SK-N-SH (cell line): ENCODE measurements at regions not wholly inside any gene's neighbourhood (a gene's known extent, or its start where the extent isn't known, plus 50 kb on each side); places are given as distances from the start of the nearest gene placed in this dataset.

Experiments
- CTCF ChIA-PET: fragments of 300-600, 350-600 bp; formaldehyde crosslinking; extraction: SDS; loops from one replicate; lab custom pipeline; 2021; lab: Yijun Ruan, JAX
- POLR2A ChIA-PET: fragments of 350-600 bp; sonication (Branson Sonifier 250); formaldehyde crosslinking; extraction: SDS; loops from one replicate; lab custom pipeline; 2020; ENCODE audit warnings: antibody characterized with exemption, inconsistent platforms; lab: Yijun Ruan, JAX
- DNase-seq: peaks from one replicate; pipeline ENCODE4 v3.0.0; 2012
- H2AFZ ChIP-seq: fragments of 200-600 bp; sonication (generic); 2 replicates; pipeline ENCODE4 v1.8.1; 2016; ENCODE audit warnings: antibody characterized with exemption, mild to moderate bottlenecking, low read depth
- H3F3A ChIP-seq: fragments of 200-600 bp; sonication (generic); replicated peaks from 2 replicates; pipeline ENCODE3; 2016; ENCODE audit warnings: antibody characterized with exemption, mild to moderate bottlenecking; ENCODE audit not compliant: insufficient read depth
- H3K27ac ChIP-seq, 2 experiments: fragments of 200-500 bp in 1 of 2; fragments of 200-600 bp in 1 of 2; sonication (Bioruptor generic) in 1 of 2; sonication (generic), shearing (Covaris generic) in 1 of 2; 2 replicates each; pipeline versions ENCODE4 v1.5.1 to v1.6.1; 2014 to 2016; ENCODE audit warnings: low read depth in 2 of 2, inconsistent platforms in 1 of 2, low read length in 1 of 2, mild to moderate bottlenecking in 1 of 2, mixed read lengths in 1 of 2
- H3K27me3 ChIP-seq: fragments of 200-600 bp; sonication (generic), shearing (Covaris generic); 2 replicates; pipeline ENCODE4 v1.6.1; 2016; ENCODE audit warnings: mixed run types; ENCODE audit not compliant: insufficient read depth
- H3K36me3 ChIP-seq, 2 experiments: fragments of 200-500 bp in 1 of 2; fragments of 200-600 bp in 1 of 2; sonication (Bioruptor generic) in 1 of 2; sonication (generic) in 1 of 2; replicated peaks in 1 of 2; 2 replicates each; pipeline versions ENCODE3 to v1.5.1; 2014 to 2016; ENCODE audit warnings: low read length in 1 of 2, mild to moderate bottlenecking in 1 of 2; ENCODE audit not compliant: insufficient read depth in 2 of 2, control insufficient read depth in 1 of 2
- H3K4me1 ChIP-seq, 2 experiments: fragments of 200-500 bp in 1 of 2; fragments of 200-600 bp in 1 of 2; sonication (Bioruptor generic) in 1 of 2; sonication (generic), shearing (Covaris generic) in 1 of 2; 2 replicates each; pipeline versions ENCODE4 v1.5.1 to v1.6.1; 2014 to 2016; ENCODE audit warnings: low read depth in 1 of 2, low read length in 1 of 2, mixed run types in 1 of 2; ENCODE audit not compliant: insufficient read depth in 2 of 2, control insufficient read depth in 1 of 2
- H3K4me2 ChIP-seq: fragments of 200-600 bp; sonication (generic), shearing (Covaris generic); 2 replicates; pipeline ENCODE4 v1.6.1; 2017; ENCODE audit warnings: mixed run types
- H3K4me3 ChIP-seq, 2 experiments: fragments of 200-500 bp in 1 of 2; fragments of 200-600 bp in 1 of 2; sonication (Bioruptor generic) in 1 of 2; sonication (generic), shearing (Covaris generic) in 1 of 2; 2 replicates each; pipeline versions ENCODE4 v1.5.1 to v1.8.1; 2014 to 2016; ENCODE audit warnings: low read depth in 2 of 2, inconsistent platforms in 1 of 2, low read length in 1 of 2, mild to moderate bottlenecking in 1 of 2, mixed read lengths in 1 of 2, moderate library complexity in 1 of 2
- H3K79me2 ChIP-seq: fragments of 200-600 bp; sonication (generic); 2 replicates; pipeline ENCODE4 v1.8.1; 2017; ENCODE audit warnings: mild to moderate bottlenecking; ENCODE audit not compliant: insufficient read depth
- H3K9ac ChIP-seq: fragments of 200-600 bp; sonication (generic); 2 replicates; pipeline ENCODE4 v1.6.1; 2017; ENCODE audit warnings: mixed run types
- H3K9me2 ChIP-seq: fragments of 200-600 bp; sonication (generic); 2 replicates; pipeline ENCODE4 v1.6.1; 2017; ENCODE audit warnings: mixed run types
- H3K9me3 ChIP-seq: fragments of 200-600 bp; sonication (generic); 2 replicates; pipeline ENCODE4 v1.6.1; 2017; ENCODE audit warnings: mixed run types, mild to moderate bottlenecking, moderate library complexity
- H4K20me1 ChIP-seq: fragments of 200-600 bp; sonication (generic); 2 replicates; pipeline ENCODE4 v1.6.1; 2017; ENCODE audit warnings: mild to moderate bottlenecking, mixed run types; ENCODE audit not compliant: insufficient read depth
- CHD2 ChIP-seq: fragments of 150-350 bp; IDR thresholded peaks from 2 replicates; pipeline ENCODE4 v1.6.1; 2018; ENCODE audit warnings: low read length; ENCODE audit not compliant: partially characterized antibody
- EZH2phosphoT487 ChIP-seq: fragments of 200-600 bp; sonication (generic); IDR thresholded peaks from 2 replicates; pipeline ENCODE4 v1.6.1; 2017; ENCODE audit warnings: low read depth, mixed run types, mild to moderate bottlenecking, antibody characterized with exemption, moderate library complexity, borderline replicate concordance
- FOSL2 ChIP-seq: IDR thresholded peaks from 2 replicates; pipeline ENCODE4 v1.4.0; 2012; ENCODE audit warnings: low read depth, mild to moderate bottlenecking, moderate library complexity, borderline replicate concordance
- FOXJ3 ChIP-seq: sonication (generic); formaldehyde crosslinking; IDR thresholded peaks from 2 replicates; pipeline ENCODE4 v1.5.1; 2020; ENCODE audit warnings: mild to moderate bottlenecking, missing genetic modification reagents
- GABPA ChIP-seq: IDR thresholded peaks from 2 replicates; pipeline ENCODE4 v1.4.0; 2012; ENCODE audit warnings: low read depth, mild to moderate bottlenecking
- IRF3 ChIP-seq: fragments of 150-350 bp; IDR thresholded peaks from 2 replicates; pipeline ENCODE4 v1.6.1; 2016; ENCODE audit warnings: mild to moderate bottlenecking, low read depth, low read length
- JUND ChIP-seq: IDR thresholded peaks from 2 replicates; pipeline ENCODE4 v1.4.0; 2012
- MAX ChIP-seq: IDR thresholded peaks from 2 replicates; pipeline ENCODE4 v1.4.0; 2012; ENCODE audit warnings: low read depth
- MXI1 ChIP-seq: IDR thresholded peaks from 2 replicates; pipeline ENCODE4 v1.6.1; 2012; ENCODE audit warnings: mild to moderate bottlenecking, low read depth, low read length, improper control_type of control experiment
- NFIC ChIP-seq: IDR thresholded peaks from 2 replicates; pipeline ENCODE4 v1.4.0; 2012; ENCODE audit warnings: borderline replicate concordance
- NRF1 ChIP-seq: IDR thresholded peaks from 2 replicates; pipeline ENCODE4 v1.6.1; 2012; ENCODE audit warnings: low read depth, mild to moderate bottlenecking, low read length
- POLR2AphosphoS5 ChIP-seq: IDR thresholded peaks from 2 replicates; pipeline ENCODE4 v1.6.1; 2012; ENCODE audit warnings: low read depth, low read length
- RCOR1 ChIP-seq: fragments of 150-350 bp; IDR thresholded peaks from 2 replicates; pipeline ENCODE4 v1.6.1; 2017; ENCODE audit warnings: antibody characterized with exemption, low read length
- REST ChIP-seq: IDR thresholded peaks from 2 replicates; pipeline ENCODE4 v1.6.1; 2012; ENCODE audit warnings: mild to moderate bottlenecking, low read depth, low read length, moderate library complexity
- RFX5 ChIP-seq: IDR thresholded peaks from 2 replicates; pipeline ENCODE4 v1.6.1; 2012; ENCODE audit warnings: mild to moderate bottlenecking, improper control_type of control experiment, low read length
- TCF12 ChIP-seq: IDR thresholded peaks from 2 replicates; pipeline ENCODE4 v1.4.0; 2012
- USF1 ChIP-seq: IDR thresholded peaks from 2 replicates; pipeline ENCODE4 v1.4.0; 2012; ENCODE audit warnings: low read depth, borderline replicate concordance
- WGBS: methylation state at CpG from one replicate; pipeline ENCODE4 v1.1.6; 2017; ENCODE audit warnings: low lambda C conversion rate; 5-methylcytosine and 5-hydroxymethylcytosine counted together
- TF ChIP-seq, protein P1 (sequence below): fragments of 150-350 bp; IDR thresholded peaks from 2 replicates; pipeline ENCODE4 v1.6.1; 2017; ENCODE audit warnings: antibody characterized with exemption, low read length, low read depth, borderline replicate concordance
- TF ChIP-seq, protein P2 (sequence below): fragments of 200-600 bp; sonication (generic); IDR thresholded peaks from 2 replicates; pipeline ENCODE4 v1.6.1; 2017; ENCODE audit warnings: antibody characterized with exemption, mild to moderate bottlenecking, moderate library complexity
- TF ChIP-seq, protein P3 (sequence below): IDR thresholded peaks from 2 replicates; pipeline ENCODE4; 2012

DNA sequence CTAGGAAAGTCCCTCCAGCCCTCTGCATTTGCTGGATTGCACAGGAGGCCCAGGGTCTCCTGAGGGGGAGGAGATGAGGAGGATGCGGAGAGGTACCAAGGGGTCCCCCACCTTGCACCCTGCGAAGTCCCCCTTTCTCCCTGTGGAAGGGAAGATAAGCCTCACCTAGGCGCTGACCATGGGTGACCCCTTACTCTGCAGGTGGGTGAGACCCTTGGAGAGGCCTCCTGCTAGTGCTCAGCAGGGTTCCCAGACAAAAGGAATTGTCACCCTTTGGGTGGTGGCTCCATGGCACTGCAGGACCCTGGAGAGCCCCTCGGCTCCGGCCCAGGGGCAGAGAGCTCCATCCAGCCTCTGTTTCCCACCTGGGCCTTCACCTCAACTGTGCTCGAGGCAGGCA is 107.0 kb upstream of the RET start:
- Histone ChIP-seq H3K9me2 (no peaks in the 10 kb centered on the region), H3K9me3 (no peaks in the 10 kb centered on the region), H3K9ac (no peak overlapping the region), H3K27me3 (no peaks in the 10 kb centered on the region), H2AFZ (no peak overlapping the region), H4K20me1 (no peaks in the 10 kb centered on the region), H3K4me3 (no peak overlapping the region), H3K79me2 (no peaks in the 10 kb centered on the region), H3K36me3 (no peaks in the 10 kb centered on the region), H3K27ac (peak overlapping the region in 1 of 2 experiments; percentile 100; a peak in 2 of 4 replicates), H3K4me1 (peaks cover 0 to 51% of the 10 kb centered on the region in 2 experiments; a peak in 2 of 4 replicates), H3K4me2 (no peak overlapping the region), H3F3A (no peaks in the 10 kb centered on the region)
- no peak for TF ChIP-seq POLR2AphosphoS5
- no peak for TF ChIP-seq NRF1
- no peak for TF ChIP-seq MAX
- TF ChIP-seq CHD2 = no peak
- TF ChIP-seq GABPA = no peak
- TF ChIP-seq TCF12 = no peak
- no peak for TF ChIP-seq MXI1
- TF ChIP-seq REST = no peak
- TF ChIP-seq, protein P1, sequence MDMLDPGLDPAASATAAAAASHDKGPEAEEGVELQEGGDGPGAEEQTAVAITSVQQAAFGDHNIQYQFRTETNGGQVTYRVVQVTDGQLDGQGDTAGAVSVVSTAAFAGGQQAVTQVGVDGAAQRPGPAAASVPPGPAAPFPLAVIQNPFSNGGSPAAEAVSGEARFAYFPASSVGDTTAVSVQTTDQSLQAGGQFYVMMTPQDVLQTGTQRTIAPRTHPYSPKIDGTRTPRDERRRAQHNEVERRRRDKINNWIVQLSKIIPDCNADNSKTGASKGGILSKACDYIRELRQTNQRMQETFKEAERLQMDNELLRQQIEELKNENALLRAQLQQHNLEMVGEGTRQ = no peak
- TF ChIP-seq USF1 = no peak
- TF ChIP-seq, protein P2, sequence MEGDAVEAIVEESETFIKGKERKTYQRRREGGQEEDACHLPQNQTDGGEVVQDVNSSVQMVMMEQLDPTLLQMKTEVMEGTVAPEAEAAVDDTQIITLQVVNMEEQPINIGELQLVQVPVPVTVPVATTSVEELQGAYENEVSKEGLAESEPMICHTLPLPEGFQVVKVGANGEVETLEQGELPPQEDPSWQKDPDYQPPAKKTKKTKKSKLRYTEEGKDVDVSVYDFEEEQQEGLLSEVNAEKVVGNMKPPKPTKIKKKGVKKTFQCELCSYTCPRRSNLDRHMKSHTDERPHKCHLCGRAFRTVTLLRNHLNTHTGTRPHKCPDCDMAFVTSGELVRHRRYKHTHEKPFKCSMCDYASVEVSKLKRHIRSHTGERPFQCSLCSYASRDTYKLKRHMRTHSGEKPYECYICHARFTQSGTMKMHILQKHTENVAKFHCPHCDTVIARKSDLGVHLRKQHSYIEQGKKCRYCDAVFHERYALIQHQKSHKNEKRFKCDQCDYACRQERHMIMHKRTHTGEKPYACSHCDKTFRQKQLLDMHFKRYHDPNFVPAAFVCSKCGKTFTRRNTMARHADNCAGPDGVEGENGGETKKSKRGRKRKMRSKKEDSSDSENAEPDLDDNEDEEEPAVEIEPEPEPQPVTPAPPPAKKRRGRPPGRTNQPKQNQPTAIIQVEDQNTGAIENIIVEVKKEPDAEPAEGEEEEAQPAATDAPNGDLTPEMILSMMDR = no peak
- TF ChIP-seq FOSL2 = no peak
- TF ChIP-seq RCOR1 = no peak
- no peak for TF ChIP-seq EZH2phosphoT487
- TF ChIP-seq NFIC = no peak
- TF ChIP-seq, protein P3, sequence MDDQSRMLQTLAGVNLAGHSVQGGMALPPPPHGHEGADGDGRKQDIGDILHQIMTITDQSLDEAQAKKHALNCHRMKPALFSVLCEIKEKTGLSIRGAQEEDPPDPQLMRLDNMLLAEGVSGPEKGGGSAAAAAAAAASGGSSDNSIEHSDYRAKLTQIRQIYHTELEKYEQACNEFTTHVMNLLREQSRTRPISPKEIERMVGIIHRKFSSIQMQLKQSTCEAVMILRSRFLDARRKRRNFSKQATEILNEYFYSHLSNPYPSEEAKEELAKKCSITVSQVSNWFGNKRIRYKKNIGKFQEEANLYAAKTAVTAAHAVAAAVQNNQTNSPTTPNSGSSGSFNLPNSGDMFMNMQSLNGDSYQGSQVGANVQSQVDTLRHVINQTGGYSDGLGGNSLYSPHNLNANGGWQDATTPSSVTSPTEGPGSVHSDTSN = no peak
- TF ChIP-seq IRF3 = no peak
- no peak for TF ChIP-seq RFX5
- TF ChIP-seq JUND = no peak
- no peak for TF ChIP-seq FOXJ3 (CRISPR knock-in tag)
- ChIA-PET POLR2A (interaction anchor here (0.9 to 3.9 kb wide), 19 partner anchors 8 to 141 kb away, joined by 3 to 75 read pairs (median 9); partner anchors contain the start of gene RET), CTCF (interaction anchor here (1.1 to 4.7 kb wide), 12 partner anchors 10 to 116 kb away, joined by 3 to 38 read pairs (median 6); no protein-coding TSS in a partner anchor)
- DNase-seq = no peak
- no CpG with 5 or more reads among the region's 6 CpGs for WGBS
